GM21381 (cell line): ENCODE measurements at regions not wholly inside any gene's neighbourhood (a gene's known extent, or its start where the extent isn't known, plus 50 kb on each side); places are given as distances from the start of the nearest gene placed in this dataset.

Experiments used
- ATAC-seq: cut with Tn5 transposase; IDR thresholded peaks from one replicate; pipeline ENCODE4 v1.9.1; 2021; ENCODE audit warnings: mild to moderate bottlenecking, moderate library complexity; ENCODE audit not compliant: unreplicated experiment

DNA sequence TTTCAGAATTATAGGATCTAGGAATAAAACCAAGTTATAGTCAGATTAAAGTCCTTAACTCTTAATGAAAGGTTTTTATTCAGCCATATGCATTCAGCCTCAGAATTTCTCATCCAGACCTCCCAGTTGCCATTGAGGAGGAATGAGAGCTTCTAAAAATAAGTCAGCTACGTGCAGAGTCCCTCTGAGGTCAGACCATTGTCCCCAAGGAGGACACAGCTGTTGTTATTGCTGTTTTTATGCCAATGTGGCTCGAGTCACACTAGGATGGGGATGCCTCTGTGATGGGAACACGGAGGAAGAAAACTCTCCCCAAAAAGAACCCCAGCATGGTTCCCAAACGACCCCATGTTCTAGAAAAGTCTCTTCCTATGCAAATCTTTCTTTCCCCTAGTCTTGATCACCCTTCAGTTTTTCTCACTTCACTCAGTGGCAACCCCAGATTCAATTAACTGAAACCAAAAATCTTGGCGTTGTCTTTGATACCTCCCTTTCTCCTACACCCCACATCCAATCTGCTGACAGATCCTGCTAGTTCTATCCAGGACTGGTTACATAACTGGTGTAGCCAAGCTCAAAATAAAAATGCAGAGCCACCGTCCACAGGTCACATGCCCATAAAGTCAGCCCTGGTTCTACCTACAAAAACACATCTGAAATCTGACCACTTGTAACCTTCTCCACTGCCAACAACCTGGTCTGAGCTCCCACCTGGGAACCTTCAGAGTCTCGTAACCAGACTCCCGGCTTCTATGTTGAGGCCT lies 138.2 kb upstream of the ERCC4 start:
- no peak for ATAC-seq

DNA sequence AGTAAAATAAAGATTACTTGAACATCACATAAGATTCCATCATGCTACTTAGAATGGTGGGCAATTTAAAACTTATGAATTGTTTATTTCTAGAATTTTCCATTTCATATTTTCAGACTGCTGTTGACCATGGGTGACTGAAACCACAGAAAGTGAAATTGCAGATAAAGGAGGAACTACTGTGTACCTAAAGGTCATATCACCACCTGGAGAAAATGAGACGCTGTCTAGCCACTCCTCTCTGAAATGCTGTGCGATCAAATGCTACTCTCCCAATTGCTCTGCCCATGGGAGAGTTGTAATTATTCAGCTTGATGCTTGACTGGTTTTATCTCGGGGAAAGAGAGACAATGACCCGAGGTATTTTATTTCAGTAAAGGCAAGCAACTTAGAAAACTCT lies 128.9 kb upstream of the ERCC4 start:
- no peak for ATAC-seq

DNA sequence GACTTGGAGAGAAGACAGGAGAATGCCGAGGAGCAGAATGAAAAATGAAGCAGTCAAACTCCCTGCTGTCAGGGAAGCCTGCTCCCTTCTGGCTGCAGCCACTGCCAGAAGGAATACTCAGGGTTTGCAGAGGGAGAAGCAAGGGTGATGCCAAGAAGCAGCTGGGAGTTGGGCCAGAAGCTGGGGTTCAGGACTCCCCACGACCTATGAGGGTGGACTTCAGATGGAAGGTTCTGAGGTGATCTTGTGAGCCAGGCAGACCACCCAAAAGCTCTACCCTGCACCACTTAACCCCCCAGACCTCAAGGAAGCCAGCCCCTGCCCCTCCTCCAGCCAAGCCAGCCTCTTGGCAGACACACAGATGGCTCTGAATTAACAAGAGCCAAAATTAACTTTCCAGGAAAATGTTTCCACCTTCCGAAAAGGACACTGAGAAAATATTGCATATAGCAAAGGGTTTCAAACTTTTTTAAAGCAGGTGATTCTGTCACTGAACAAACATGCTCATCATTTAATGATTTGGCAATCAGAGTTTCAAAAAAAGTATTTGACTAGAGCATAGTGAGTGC lies 126.0 kb upstream of the ERCC4 start:
- ATAC-seq: no peak

DNA sequence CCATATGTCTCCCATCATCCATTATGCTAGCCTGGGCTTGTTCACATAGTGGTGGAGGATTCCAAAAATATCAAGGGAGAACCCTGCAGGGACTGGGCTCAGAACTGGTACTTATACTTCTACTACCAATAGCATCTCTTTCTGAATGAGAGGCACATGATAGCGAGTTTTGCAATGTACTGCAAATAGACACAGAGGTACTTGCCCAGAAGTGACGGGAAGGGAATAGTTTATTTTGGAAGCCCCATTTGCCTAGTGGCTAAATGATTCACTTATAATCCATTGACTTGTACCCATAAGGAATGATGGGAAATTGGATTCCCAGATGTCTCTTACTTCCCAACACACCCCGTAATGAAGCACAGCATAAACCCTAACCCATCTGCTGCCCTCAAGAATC lies 124.8 kb upstream of the ERCC4 start:
- ATAC-seq: no peak

DNA sequence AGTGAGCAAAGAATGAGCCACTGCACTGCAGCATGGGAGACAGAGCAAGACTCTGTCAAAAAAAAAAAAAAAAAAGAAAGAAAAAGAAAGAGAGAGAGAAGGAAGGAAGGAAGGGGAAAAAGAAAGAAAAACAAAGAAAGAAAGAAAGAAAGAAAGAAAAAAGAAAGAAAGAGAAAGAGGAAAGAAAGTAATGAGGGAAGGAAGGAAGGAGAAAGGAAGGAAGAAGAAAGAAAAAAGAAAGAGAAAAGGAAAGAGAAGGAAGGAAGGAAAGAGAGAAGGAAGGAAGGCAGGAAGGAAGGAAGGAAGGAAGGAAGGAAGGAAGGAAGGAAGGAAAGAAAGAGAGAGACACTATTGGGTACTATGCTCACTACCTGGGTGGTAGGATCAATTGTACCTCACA lies 122.2 kb upstream of the ERCC4 start:
- no peak for ATAC-seq

DNA sequence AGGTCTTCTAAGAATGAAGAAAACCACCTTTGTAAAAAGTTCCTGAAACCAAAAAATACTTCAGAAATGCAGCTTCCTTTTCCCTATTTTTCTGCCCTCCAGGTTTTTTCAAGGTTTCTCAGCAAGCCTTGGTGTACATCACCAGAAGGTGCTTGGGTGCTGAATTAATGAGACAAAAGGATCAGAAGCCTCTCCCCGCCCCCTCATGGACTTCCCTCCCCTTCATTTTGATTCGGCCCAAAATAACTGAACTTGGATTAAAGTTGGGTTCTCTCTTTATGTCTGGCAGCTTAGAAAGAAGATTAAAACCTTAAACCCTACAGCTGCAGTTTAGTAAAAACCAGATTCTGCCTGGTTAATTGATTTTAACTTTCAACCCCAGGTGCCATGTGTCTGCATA lies 121.7 kb upstream of the ERCC4 start:
- ATAC-seq: no peak

DNA sequence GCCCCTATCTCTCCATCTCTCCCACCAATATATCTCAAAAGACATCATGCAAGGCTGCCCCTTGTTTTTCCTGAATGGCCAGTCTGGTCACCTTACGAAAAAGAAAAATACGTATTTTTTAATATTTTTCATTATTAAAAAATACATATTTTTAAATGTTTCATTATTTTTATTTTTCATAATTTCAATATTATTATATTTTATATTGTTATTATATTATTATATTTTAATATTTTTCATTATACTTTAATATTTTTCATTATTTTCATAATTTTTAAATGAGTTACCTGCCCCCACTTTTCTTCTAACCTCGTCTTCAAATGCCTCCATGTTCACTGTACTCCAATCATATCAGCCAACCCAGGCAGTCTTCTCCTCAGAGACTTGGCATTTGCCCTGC lies 116.0 kb upstream of the ERCC4 start:
- no peak for ATAC-seq

DNA sequence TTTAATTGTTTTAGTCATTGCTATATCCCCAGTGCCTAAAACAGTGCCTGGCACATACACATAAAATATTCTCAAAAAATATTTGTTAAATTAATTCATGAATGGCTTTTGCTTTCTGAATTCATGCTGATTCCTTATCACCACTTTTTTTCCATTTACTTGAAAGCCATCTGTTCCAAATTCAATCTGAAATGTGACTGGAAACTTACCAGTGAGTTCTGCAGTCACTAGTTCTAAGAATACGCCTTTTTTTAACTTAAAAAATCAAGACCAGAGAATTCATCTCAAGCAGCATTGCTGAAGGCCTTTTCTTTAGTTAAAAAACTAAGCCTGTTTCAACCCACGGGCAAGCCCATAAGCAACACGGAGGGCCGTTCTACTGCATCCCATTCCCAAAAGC lies 114.0 kb upstream of the ERCC4 start:
- ATAC-seq: no peak

DNA sequence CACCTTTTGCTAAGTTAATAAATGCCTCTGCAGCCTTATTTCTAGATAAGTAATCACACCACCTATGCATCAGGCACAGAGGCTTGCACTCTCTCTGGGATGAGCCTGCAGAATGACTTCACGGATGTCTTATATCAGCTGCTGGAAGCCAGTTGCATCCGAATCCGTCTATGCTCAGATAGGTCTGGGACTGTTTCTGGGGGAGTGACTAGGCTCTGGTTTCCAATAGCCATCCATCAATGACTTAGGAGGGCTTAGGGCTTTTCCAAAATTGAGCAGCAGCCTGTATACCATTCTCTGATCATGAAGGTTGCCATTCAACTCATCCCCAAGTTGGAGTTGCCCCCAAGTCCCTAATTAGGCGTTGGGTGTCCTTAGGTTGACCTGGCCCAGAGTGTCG lies 113.3 kb upstream of the ERCC4 start:
- ATAC-seq: no peak

DNA sequence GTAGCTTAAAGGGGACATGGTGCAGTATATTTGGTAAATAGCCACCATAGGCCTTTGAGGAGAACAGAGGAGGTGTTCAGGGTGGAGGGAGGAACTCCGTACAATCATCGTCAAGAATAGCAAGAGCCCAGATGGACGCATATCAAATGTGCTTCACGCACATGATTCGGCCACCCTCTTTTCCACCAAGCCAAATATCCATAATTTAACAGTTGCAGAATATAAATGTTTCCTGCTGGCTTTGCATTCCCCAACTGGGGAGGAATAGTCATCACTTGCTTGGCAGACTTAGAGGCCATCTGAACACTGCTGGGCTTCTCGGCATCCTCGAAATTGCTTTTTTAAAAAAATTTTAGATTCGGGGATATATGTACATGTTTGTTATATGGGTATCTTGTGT lies 111.9 kb upstream of the ERCC4 start:
- ATAC-seq: no peak

DNA sequence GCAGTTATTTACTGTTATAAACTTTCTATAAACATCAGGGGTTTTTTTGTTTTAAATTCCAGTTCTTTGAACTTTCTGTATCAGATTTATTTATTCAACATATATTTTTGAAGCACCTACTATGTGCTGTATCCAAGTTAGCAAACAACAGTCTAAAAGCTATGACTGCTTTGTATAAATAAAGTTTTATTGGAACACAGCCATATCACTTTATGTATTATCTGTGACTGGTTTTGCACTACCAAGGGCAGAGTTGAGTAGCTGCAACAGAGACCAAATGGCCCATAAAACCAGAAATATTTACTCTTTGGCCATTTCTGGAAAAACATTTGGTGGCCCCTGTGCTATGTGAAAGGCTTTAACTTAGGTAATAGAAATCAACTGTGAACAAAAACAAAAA lies 110.2 kb upstream of the ERCC4 start:
- no peak for ATAC-seq

DNA sequence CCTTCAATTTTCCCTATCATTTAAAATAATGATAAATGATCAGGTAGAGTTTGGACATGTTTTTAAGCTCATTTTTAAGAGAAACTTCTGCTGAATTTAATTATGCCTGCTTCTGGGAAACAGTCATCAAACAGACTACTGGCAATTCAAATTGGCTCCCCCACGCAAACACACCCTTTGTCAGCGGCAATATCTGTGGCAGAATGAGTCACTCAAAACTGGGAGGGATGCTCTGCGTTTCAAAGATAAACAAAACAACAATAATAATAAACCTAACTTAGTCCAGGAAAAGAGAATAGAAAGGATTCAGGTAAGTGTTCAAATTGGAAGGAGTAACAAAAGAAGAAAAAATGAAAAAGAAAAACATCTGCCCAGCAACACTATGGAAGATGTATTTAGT lies 108.1 kb upstream of the ERCC4 start:
- ATAC-seq: no peak

DNA sequence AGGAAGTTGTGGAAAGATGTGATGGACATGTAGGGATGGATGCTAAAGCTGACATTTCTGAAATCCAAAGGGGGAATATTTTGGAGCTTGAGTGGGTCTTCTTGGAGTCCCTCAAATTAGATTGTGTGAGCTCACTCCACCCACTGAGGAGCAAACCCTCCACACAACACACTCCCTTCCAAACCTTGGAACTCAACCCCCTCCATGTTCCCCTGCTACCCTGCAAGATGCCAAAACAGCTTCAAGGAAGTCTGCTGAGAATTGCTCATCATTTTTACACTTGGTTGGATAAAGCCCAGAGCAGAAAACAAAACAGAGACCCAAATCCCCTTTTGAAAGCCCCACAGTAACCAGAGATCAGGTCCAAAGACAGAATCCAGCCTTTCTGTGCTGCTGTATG lies 103.3 kb upstream of the ERCC4 start:
- no peak for ATAC-seq

DNA sequence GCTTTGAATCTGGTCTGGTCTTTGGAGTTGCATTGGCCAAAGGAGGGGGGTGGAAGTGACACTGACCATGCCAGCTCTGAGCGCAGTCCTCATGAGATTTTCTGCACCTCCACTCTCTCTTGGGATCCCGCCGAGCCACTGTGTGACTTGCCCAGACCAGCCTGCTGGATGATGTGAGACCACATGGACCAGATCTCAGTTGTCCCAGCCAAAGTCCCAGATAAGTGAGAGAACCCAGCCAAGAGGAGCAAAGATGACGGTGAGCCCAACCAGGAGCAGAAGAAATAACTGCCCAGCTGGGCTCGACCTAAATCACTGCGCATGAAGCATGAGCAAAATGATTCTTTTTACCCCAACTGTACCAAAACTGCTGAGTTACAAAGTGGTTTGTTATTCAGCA lies 96.5 kb upstream of the ERCC4 start:
- no peak for ATAC-seq

DNA sequence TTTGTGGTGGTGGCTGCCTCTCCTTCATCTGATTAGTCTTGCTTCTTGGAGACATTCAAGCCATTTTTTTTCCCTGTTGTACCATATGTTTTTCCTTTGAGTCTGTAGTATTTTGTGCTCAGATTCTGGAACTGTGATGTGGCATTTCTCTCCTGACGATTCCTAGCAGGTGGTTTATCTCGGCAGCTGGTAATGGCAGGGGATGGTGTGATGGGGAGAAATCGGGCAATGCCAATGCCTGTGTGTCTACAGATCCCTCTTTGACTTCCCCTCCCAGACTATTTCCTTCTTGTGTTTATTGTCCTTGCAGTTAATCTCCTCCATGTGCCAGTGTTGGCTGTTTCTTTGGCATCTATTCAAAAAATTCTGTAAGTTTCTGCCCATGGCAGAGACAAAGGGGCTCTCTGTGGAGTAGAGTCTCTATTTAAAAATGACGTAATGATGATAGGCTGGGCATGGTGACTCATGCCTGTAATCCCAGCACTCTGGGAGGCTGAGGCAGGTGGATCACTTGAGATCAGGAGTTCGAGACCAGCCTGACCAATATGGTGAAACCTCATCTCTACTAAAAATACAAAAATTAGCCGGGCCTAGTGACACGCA lies 90.2 kb upstream of the ERCC4 start:
- ATAC-seq: no peak

DNA sequence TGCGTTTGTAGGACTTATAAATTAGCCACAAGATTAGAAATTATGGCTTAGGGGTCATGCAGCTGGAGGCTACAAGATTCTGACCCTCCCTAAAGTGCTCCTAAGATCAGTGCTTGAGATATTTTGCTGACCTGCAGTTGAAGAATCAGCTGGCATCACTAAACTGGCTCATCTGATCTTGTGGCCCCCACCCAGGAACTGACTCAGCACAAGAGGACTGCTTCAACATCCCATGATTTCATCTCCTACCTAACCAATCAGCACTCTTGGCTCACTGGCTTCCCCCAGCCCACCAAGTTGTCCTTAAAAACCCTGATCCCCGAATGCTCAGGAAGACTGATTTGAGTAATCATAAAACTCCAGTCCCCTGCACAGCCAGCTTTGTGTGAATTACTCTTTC lies 86.4 kb upstream of the ERCC4 start:
- ATAC-seq: no peak

DNA sequence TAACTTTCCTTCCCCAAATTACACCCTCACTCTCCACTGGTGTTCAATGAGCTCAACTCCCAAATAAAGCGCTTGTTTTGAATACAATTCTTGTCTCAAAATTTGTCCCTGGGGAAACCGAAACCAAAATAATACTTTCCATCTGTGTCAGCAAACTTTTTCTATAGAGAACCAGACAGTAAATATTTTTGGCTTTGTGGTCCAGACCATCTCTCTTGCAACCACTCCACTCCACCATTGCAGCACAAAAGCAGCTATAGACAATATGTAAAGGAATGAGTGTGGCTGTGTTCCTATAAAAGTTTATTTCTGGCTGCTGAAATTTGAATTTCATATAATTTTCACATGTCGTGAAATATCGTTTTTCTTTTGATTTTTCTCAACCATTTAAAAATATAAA lies 84.6 kb upstream of the ERCC4 start:
- ATAC-seq: no peak

DNA sequence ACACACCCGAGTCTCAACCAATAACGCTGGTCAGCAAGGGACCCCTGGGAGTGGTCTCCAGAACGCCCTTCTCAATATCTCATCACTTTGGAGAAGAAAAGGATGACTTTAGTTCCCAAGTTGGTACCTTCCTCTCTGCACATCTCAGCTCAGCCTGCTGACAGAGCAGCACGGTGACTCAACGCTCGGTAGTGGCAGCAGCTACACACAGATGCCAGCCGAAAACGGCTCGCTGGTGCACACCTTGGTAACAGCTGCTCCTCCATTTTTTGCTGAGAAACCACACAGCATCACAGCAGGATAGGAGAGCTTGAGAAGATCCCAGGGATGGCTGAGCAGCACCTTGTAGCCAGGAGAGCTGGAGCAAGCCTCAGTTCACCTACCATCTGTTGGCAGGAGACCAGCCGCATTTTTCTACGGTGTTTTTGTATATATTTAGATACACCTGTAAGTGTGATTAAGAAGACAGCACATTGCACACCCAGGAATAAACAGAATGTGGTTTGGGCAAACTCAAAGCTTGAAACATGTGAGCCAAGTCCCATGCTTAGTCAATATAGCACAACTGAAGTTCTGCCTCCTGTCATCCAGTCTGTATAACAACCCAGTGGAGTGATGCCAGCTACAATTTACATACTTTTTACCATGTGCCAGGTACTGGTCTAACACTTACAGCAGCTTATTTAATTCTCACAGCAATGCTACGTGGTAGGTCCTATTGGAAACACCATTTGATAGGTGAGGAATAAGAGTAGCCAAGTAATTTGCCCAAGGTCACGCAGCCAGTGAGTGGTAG lies 83.8 kb upstream of the ERCC4 start:
- ATAC-seq: no peak

DNA sequence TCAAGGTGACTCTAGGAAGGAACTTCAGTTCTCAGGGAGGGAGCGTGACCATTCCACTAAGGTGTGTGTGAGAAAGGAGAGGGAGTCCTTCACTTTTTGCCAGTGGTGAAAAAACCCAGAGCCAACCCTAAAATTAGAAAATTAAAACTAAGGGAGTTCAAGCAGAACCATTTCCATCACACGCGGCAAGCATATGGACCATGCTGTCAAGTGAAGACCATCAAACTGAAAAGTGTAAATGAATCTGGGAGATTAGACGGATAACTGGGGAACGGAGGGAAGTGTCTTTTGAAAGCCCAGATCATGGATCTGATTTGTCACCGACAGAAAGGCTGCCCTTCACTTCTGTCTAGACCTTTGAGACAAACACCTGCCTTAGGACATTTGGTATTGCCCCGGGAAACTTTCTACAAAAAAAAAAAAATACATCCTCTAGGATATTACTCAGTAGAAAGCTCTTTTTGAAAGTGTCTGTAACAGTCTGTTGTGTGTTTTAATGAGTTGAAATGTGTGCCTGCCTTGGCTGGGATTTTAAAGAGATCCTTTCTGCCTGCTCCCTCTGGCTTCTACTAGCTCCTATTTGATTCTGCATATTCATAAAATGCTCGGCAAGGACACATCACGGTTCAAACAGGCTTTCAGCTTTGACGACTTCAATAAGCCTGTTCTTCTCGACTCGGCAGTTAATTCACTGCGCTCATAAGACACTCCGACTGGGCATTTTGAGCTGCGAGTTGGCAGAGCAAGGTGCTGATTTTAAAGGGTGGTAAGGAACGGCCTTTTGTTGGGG lies 81.4 kb upstream of the ERCC4 start:
- ATAC-seq: no peak

DNA sequence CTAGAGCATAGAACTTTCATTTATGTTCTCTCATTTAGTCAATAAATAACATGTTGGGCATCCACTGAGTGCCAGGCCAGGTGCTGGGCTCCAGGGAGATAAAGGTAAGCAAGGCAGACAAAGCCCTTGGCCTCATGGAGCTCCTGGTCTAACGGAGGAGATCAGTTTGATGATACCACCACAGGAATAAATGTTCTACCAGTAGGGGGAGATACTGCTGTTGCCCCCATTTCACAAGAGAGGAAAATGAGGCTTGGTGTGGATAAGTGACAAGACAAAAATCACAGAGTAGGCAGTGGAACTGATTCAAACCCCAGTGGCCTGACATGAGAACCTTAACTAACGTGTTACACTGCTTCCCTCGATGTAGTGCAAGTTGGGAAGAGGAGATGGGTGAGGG lies 80.4 kb upstream of the ERCC4 start:
- no peak for ATAC-seq

DNA sequence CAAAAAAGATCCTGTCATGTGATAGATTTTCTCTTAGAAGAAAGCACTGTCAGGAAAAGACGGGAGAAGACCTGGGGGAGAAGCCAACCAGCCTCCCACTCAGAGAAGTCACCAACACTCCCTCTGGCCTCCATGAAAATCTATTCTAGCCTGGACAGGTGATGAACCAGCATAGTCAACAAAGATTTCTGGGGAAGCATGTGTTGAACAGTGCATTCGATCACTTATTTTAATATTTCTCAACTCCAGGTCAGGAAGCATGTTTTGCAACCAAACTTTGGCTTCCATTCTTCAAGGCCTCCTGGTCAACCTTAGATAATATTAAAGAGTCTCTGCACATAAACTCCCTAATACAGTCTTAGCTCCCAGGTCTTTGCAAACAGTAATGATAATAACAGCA lies 74.7 kb upstream of the ERCC4 start:
- ATAC-seq: no peak
